NOMO-1 treated with dmso at 0.1 percent for 144 hours (cell line): ENCODE measurements at regions not wholly inside any gene's neighbourhood (a gene's known extent, or its start where the extent isn't known, plus 50 kb on each side); places are given as distances from the start of the nearest gene placed in this dataset.
"Not testable (repeated sequence)": the region's sequence is repeated elsewhere in the genome, so short reads cannot be mapped to it uniquely, and the experiment has no call there.

Experiments used
- DNase-seq: peaks from one replicate; lab custom pipeline; 2025; ENCODE audit not compliant: unreplicated experiment; lab: John Stamatoyannopoulos, UW

- no peak for DNase-seq
Measured at GRCh38 chr1:195275710-195276109, 1332.5 kb downstream of the KCNT2 start.

DNA sequence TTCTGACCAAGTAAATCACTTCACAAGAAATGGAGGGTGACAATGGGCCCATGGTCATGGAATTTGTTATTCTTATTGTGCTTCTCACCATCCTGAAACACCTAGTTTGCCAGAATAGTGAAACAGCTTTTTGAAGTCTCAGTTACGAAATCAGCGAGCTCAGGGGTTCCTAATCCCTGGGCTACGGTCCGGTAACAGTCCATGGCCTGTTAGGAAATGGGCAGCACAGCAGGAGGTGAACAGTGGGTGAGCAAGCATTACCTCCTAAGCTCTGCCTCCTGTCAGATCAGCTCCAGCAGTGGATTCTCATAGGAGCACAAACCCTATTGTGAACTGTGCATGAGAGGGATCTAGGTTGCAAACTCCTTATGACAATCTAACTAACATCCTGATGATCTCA lies 1356.3 kb downstream of the KCNT2 start:
- DNase-seq = no peak

GRCh38 chr1:195243492-195243891 lies 1364.7 kb downstream of the KCNT2 start:
- no peak for DNase-seq

DNA sequence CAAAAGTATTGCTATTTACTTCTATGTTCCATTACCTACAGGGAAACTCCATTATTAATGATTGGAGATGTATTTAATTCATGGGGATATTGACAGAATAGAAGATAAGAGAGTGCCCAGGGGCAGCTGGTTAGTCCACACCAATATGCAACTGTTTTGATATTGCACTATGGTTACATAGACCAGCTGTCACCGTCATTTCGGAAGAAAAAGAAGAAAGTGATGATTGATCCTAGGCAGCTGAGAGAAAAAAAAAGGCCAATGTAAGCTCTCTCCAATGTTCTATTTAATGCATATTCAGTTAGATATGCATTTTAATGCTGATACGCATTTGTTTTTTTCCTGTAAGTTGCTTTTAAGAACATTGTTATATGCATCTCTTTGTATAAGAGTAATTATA lies 1367.2 kb downstream of the KCNT2 start:
- no peak for DNase-seq

- DNase-seq = no peak
Measured at GRCh38 chr1:195238313-195238712, 1369.9 kb downstream of the KCNT2 start.

DNA sequence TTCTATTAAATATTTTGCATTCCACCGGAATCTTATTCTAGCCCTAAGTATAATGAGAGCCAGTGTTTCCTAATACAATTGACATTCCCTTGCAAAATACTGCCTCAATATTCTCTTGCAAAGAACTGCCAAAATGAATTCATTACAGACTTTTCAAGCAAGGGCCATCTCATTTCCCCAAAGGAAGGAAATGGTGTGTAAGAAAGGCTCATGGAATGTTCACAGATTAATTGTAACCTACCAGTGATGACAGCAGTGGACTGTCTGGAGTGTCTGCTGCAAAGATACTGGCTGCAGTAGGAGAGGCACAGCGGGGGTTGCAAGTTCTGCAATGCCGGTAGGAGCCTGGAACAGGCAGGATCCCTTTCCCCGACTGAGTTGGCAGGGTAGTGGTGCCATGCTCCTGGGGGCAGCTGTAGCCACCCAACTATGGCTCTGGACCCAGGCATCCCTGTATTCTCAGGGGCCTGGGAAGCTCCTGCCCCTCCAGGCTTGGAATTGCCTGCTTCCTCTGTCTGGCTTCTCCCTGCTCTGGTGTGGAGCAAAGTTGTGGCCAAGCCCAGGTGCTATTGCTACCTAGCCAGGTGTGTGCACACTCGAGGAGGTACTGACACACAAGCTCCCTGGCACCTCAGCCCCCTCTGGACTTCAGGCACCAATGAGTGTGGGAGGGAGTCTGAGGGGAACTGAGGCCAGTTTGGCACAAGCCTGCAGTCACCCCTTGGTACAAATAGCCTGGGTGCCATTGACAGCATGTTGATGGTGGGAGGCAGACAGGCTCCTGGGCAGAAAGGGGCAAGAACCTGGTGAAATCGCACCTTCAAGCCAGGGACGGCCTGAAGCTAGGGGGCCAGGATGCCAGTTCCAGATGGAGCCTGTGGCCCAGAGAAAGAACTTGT lies 1371.0 kb downstream of the KCNT2 start:
- DNase-seq = no peak

GRCh38 chr1:195218428-195219212 lies 1389.6 kb downstream of the KCNT2 start:
- DNase-seq = no peak

DNA sequence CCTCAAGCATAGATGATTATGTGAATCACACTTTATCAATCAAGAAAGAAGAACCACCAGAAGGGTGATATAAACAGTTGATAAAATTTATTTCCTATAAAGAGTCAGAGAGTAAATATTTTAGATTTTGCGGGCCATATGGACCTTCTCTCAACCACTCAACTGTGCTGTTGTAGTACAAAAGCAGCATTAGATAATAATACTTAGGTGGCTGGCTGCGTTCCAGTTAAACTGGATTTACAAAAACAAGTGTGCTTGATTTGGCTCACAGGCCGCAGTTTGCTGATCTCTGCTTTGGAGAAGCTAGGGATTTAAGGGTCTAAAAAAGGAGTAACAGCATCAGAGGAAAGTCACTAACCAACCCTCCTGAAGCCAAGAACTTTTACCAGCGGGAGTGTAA lies 1406.0 kb downstream of the KCNT2 start:
- DNase-seq = no peak

DNA sequence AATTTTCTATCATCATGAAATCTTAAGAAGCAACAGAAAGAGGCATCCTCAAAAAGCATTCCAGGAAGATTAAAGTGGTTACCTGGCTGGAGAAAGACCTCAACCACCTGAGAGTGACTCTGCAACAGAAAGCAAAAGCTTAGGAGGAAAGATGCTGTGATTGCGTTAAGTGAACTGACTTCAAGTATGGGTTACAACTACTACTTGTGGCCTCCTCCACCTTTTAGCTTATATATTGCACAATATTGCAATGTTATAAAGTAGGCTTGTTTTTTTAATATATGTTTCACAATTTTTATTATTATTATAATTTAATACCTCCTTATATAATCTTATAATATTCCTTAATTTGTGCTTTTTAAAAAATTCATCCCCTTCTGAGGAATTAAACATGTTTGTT lies 1407.5 kb downstream of the KCNT2 start:
- no peak for DNase-seq

GRCh38 chr1:195197116-195197515 lies 1411.1 kb downstream of the KCNT2 start:
- DNase-seq = no peak

- no peak for DNase-seq
Measured at GRCh38 chr1:195195423-195196057, 1412.7 kb downstream of the KCNT2 start.

GRCh38 chr1:195193134-195193533 lies 1415.1 kb downstream of the KCNT2 start:
- DNase-seq = no peak

GRCh38 chr1:195188821-195189220 lies 1419.4 kb downstream of the KCNT2 start:
- DNase-seq = no peak

- DNase-seq = no peak
Measured at GRCh38 chr1:195186544-195186943, 1421.7 kb downstream of the KCNT2 start.

DNA sequence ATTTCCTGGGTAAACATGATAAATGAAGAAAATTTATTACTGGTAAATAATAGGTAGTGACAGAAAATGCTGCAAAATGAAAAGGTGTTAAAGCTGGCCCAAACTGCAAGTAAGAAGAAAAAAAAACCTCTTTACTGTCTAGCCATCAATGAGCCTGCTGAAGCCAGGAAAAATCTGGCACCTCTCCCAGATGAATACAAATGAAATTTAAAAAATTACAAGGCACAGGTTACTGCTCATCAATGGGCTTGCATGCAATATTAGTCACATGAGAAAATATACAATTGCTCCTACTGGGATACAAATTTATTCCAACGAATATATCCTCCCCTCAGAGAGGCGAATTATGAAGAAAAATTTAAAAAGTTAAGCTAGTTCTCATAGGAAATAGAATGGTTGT lies 1422.5 kb downstream of the KCNT2 start:
- DNase-seq = no peak

DNA sequence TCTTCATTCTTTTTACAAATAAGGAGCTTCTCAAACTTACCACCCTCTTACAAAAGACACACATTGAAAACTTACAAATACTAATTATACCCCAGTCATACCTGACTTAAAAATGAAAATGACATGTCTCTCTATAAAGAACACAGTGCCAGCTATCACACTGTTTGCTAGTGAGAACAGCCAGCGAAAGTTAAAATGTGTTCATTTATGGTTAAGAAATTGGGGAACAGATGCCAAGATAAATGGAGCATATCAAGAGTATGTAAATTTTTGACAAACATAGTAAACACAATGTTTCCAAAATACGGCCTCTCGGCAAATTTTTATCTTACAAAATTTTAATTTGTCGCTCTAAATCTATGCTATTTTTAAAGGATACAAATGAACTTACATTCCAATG lies 1422.9 kb downstream of the KCNT2 start:
- DNase-seq = no peak

- no peak for DNase-seq
Measured at GRCh38 chr1:195173753-195174152, 1434.5 kb downstream of the KCNT2 start.

GRCh38 chr1:195159795-195160194 lies 1448.4 kb downstream of the KCNT2 start:
- not testable (repeated sequence) for DNase-seq

DNA sequence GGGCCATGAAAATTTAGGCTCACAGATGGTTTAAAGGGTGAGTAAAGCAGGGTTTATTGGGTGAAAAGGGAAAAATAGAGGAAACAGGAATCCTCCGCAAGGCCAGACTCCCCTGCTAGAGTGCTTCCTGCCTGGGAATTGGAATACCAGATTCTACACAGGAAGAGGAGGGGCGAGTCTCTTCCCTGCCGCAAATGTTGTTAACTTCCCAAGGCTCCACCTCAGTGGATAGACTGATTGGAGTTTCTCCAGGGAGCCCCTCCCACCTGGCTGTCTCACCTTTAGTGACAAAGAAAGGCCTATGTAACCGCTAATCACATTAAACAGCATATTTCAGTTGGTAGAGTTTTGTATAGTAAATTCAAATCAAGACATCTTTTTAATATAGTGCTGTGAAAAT lies 1450.1 kb downstream of the KCNT2 start:
- DNase-seq = no peak

- no peak for DNase-seq
Measured at GRCh38 chr1:195153107-195153506, 1455.1 kb downstream of the KCNT2 start.

- no peak for DNase-seq
Measured at GRCh38 chr1:195150768-195151167, 1457.5 kb downstream of the KCNT2 start.

DNA sequence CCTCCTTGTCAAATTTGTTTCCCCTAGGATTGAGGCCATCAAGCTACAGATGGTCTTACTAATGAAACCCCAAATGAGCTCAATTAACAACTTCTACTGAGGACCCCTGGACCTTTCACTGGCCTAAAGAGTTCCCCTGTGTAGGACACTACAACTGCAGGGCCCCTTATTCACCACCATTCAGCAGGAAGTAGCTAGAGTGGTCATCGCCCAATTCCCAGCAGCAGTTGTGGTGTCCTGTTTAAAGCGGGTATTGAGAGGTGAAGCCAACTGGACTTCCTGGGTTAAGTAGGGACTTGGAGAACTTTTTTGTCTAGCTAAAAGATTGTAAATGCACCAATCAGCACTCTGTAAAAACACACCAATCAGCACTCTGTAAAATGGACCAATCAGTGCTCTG lies 1466.9 kb downstream of the KCNT2 start:
- no peak for DNase-seq
